ENCODE measurements at regions not wholly inside any gene's neighbourhood (a gene's known extent, or its start where the extent isn't known, plus 50 kb on each side); places are given as distances from the start of the nearest gene placed in this dataset.
A peak's percentile ranks its signal among the peaks of the same experiment; 100 is the strongest.

DNA sequence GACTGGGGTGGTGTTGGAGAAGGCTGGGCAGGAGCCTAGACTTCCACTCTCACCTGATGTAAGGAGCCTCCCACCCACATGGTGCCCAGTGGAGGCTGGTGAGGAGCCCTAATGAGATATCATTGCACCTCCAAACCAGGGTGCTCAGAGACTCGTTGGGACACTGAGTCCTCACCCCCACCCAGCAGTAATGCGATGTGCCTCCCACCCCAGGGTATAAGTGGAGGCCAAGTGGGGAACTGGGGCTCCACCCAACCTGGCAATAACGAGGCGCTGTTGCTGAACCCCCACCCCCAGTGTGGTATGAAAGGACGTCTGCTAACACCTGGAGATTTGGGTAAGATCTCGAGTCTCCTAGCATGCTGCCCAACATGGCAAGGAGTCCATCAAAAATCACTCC lies 510.2 kb downstream of the PREX1 start:
- TF ChIP-seq, protein P1, sequence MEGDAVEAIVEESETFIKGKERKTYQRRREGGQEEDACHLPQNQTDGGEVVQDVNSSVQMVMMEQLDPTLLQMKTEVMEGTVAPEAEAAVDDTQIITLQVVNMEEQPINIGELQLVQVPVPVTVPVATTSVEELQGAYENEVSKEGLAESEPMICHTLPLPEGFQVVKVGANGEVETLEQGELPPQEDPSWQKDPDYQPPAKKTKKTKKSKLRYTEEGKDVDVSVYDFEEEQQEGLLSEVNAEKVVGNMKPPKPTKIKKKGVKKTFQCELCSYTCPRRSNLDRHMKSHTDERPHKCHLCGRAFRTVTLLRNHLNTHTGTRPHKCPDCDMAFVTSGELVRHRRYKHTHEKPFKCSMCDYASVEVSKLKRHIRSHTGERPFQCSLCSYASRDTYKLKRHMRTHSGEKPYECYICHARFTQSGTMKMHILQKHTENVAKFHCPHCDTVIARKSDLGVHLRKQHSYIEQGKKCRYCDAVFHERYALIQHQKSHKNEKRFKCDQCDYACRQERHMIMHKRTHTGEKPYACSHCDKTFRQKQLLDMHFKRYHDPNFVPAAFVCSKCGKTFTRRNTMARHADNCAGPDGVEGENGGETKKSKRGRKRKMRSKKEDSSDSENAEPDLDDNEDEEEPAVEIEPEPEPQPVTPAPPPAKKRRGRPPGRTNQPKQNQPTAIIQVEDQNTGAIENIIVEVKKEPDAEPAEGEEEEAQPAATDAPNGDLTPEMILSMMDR (IDR thresholded peaks at IDR 0.05; ENCODE audit: low read depth, low read length) = no peak
- H3K4me3 ChIP-seq (ENCODE audit: low read depth, low read length) = no peak overlapping the region
- no peak for DNase-seq (ENCODE audit: low read depth, low spot score)
- in situ Hi-C loops (cut with HindIII; ENCODE audit: low sequenced_read_pairs) = no loop called here

DNA sequence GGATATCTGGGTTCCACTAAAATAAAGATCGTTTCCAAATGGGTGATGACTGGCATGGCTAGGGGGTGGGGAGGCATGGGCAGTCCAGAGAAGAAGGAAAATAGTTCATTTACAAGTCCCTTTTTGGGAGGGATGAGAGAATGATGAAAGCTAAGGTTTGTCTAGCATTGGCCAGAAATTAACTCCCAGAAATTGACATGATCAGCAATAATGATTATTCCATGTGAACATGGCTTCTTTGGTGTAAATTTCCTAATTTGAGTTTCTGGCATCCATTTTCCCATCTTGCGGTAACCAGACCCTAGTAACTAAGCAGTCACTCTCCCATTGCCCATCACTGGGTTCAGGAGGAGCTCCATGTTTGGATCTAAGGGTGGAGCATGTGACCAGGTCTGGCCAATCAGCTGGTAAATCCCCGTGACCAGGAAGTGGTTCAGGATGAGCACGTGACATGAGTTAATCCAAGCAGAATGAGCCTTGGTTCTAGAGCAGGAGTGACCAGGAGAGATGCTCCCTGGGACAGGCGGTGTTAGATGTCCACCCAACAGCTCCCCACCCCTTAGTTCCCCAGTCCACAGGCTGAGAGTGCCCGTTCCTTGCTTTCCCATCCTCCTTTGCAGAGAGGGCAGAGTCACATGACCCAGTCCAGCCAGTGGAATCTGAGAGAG lies 512.7 kb downstream of the PREX1 start:
- no peak overlapping the region for H3K4me3 ChIP-seq (ENCODE audit: low read depth, low read length)
- TF ChIP-seq, protein P1 (IDR thresholded peaks at IDR 0.05; ENCODE audit: low read depth, low read length) = no peak
- no peak for DNase-seq (ENCODE audit: low read depth, low spot score)
- in situ Hi-C loops (cut with HindIII; ENCODE audit: low sequenced_read_pairs) = no loop called here

DNA sequence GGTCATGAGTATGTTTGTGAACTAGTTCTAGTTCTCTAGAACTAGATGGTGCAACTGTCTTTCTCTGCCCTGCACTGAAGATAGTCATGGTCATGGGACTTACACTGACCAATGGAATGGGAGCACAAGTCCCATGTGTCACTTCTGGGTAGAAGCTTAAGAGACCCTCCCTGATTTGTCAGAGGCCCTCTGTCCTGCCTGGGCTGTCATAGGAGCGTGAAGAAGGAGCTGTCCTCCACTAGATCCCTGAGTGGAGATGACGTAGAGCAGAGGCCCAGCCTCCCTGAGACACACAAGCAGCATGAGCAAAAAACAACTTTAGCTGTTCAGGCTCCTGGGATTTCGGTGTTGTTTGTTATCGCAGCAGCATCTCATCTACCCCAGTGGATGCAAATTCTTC lies 514.5 kb downstream of the PREX1 start:
- in situ Hi-C loops (cut with HindIII; ENCODE audit: low sequenced_read_pairs) = no loop called here
- TF ChIP-seq, protein P1 (IDR thresholded peaks at IDR 0.05; ENCODE audit: low read depth, low read length) = no peak
- no peak overlapping the region for H3K4me3 ChIP-seq (ENCODE audit: low read depth, low read length)
- DNase-seq (ENCODE audit: low read depth, low spot score) = peak; percentile 4

DNA sequence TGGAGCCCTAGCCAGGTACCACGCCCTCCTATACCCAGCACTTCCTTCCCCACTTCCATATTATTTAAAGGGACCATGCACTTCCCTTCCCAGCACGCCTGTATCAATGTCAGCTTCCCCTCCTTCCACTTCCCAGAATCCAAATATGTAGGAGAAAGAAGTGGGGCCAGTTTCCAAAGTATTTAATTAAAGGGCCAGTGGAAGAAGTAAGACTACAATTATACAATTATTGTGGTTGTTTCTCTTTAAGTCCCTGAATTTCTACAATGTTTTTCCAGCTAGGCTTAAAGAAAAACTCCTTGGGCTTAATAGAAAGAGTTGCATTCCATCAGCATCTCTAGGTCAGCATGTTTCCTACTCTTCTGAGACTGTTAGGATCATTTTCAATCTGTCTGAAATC lies 515.8 kb downstream of the PREX1 start:
- TF ChIP-seq, protein P1 (IDR thresholded peaks at IDR 0.05; ENCODE audit: low read depth, low read length) = no peak
- no peak for DNase-seq (ENCODE audit: low read depth, low spot score)
- in situ Hi-C loops (cut with HindIII; ENCODE audit: low sequenced_read_pairs) = no loop called here
- H3K4me3 ChIP-seq (ENCODE audit: low read depth, low read length) = no peak overlapping the region

DNA sequence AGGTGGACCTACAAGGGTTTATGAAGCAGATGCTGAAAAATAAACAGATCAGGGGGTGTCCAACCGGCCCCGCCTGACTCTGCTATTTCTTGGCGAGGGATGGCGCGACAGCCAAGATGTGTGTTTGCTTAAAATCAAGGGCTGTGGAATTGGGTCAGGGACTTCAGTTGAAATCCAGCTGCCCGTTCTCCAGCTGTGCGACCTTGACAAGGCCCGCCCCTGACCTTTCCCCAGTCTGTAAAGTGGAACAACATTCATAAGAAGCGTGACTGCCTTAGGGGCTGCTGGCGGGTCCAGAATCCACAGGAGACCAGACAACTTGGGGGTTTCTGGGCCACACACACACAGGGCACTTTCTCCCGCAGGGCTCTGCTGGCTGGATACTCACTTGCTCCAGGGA lies 517.5 kb downstream of the PREX1 start:
- no peak overlapping the region for H3K4me3 ChIP-seq (ENCODE audit: low read depth, low read length)
- in situ Hi-C loops (cut with HindIII; ENCODE audit: low sequenced_read_pairs) = no loop called here
- TF ChIP-seq, protein P1 (IDR thresholded peaks at IDR 0.05; ENCODE audit: low read depth, low read length) = no peak
- no peak for DNase-seq (ENCODE audit: low read depth, low spot score)

DNA sequence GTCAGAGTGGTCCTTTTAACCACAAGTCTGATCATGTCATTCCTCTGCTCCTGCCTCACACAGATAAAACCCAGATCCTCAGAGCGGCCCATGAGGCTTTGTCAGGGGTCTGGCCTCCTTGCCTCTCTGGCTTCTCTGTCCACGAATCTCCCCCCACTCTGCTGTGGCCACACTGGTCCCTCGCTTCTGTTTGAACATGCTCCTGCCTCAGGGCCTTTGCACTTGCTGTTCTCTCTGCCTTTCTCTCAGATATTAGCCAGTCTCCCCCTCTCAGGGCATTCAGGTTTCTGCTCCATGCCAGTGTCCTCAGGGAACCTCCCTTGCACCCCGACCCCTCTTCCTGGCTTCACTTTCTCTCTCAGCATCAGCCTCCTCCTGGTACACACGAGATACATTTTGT lies 518.5 kb downstream of the PREX1 start:
- no peak overlapping the region for H3K4me3 ChIP-seq (ENCODE audit: low read depth, low read length)
- in situ Hi-C loops (cut with HindIII; ENCODE audit: low sequenced_read_pairs) = no loop called here
- TF ChIP-seq, protein P1 (IDR thresholded peaks at IDR 0.05; ENCODE audit: low read depth, low read length) = no peak
- no peak for DNase-seq (ENCODE audit: low read depth, low spot score)
